Lung (tissue), 11 donors: ENCODE measurements at regions not wholly inside any gene's neighbourhood (a gene's known extent, or its start where the extent isn't known, plus 50 kb on each side); places are given as distances from the start of the nearest gene placed in this dataset.

Source experiments
- ATAC-seq: fragments of 200-7000 bp; cut with Tn5 transposase; one replicate; pipeline ENCODE4 v1.9.1; 2020; ENCODE audit warnings: moderate number of reproducible peaks; ENCODE audit not compliant: insufficient read depth, low FRiP score
- DNase-seq, 3 donors: peaks; one replicate each; pipeline ENCODE4 v3.0.0-alpha.2; 2013 to 2017
- H3K27ac ChIP-seq, 2 donors: one replicate each; pipeline ENCODE4 v1.5.1; 2013; ENCODE audit warnings: mild to moderate bottlenecking in 2 of 2, moderate library complexity in 2 of 2, control low read depth in 1 of 2, inconsistent platforms in 1 of 2, low read depth in 1 of 2, low read length in 1 of 2
- H3K27me3 ChIP-seq, 3 donors: one replicate each; pipeline ENCODE4 v1.5.1; 2013; ENCODE audit warnings: low read length in 2 of 3; ENCODE audit not compliant: control insufficient read depth in 3 of 3, insufficient read depth in 3 of 3
- H3K36me3 ChIP-seq, 4 donors: one replicate each; pipeline ENCODE4 v1.5.1; 2013; ENCODE audit warnings: low read length in 4 of 4, mild to moderate bottlenecking in 1 of 4, moderate library complexity in 1 of 4; ENCODE audit not compliant: control insufficient read depth in 4 of 4, insufficient read depth in 4 of 4
- H3K4me1 ChIP-seq, 5 donors: one replicate each; pipeline ENCODE4 v1.5.1; 2013; ENCODE audit warnings: low read length in 5 of 5, mild to moderate bottlenecking in 2 of 5, moderate library complexity in 1 of 5; ENCODE audit not compliant: control insufficient read depth in 5 of 5, insufficient read depth in 5 of 5
- H3K4me3 ChIP-seq: one replicate; pipeline ENCODE4 v1.5.1; 2013; ENCODE audit warnings: mild to moderate bottlenecking, control low read depth, moderate library complexity
- H3K9ac ChIP-seq, 2 donors: one replicate each; pipeline ENCODE4 v1.5.1; 2013; ENCODE audit warnings: low read length in 2 of 2, control low read depth in 1 of 2; ENCODE audit not compliant: insufficient read depth in 1 of 2
- H3K9me3 ChIP-seq, 4 donors: one replicate each; pipeline ENCODE4 v1.5.1; 2013; ENCODE audit warnings: low read length in 3 of 4, mild to moderate bottlenecking in 1 of 4, moderate library complexity in 1 of 4; ENCODE audit not compliant: control insufficient read depth in 4 of 4, insufficient read depth in 3 of 4
- WGBS, 2 donors: extraction: QIAGEN DNeasy Blood & Tissue Kit; methylation state at CpG; one replicate each; pipeline ENCODE4 v1.1.7; 2013; 5-methylcytosine and 5-hydroxymethylcytosine counted together
- TF ChIP-seq, protein P1 (sequence below): IDR thresholded peaks from 2 replicates; pipeline ENCODE4 v1.5.1; 2012; ENCODE audit warnings: mild to moderate bottlenecking; ENCODE audit errors: control extremely low read depth, extremely low read depth
- donor health status: control.
- donor health status: control.
- donor health status: Bipolar disorder and iron deficiency.
- donor health status: healthy.
- donor health status: DM: yes; HTN: yes; CAD: no.

DNA sequence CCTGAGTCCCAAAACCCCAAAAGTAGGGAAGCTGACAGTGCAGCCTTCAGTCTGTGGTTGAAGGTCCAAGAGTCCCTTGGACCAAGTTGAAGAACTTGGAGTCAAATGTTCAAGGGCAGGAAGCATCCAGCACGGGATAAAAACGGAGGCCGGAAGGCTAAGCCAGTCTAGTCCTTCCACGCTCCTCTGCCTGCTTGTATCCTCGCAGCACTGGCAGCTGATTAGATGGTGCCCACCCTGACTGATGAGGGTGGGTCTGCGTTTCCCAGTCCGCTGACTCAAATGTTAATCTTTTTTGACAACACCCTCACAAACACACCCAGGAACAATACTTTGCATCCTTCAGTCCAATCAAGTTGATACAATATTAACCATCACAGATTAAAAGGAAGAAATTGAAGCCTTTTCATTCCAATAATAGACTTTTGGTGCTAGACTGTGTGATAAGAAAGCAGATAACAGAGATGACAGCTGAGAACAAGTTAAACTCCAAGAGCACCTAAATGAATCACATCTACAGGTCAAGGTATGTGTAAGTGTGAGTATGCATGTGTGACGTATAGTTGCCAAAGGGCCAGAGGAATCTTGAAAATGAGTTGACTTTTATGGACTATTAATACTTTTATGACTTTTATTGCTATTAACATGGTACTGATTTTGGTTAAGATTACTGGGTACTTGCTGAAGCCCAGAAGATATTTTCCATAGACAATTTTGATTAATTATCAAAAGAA is 933.5 kb upstream of the SOX9 start:
- Histone ChIP-seq H3K36me3 (no peaks in the 10 kb centered on the region), H3K27me3 (no peaks in the 10 kb centered on the region), H3K27ac (no peak overlapping the region), H3K4me1 (peaks cover 0 to 3% (median 0%) of the 10 kb centered on the region in 5 donors), H3K9ac (no peak overlapping the region), H3K4me3 (no peak overlapping the region), H3K9me3 (no peaks in the 10 kb centered on the region)
- 92 to 94% methylated on average over 8 of the region's 8 CpGs for WGBS, 2 donors
- ATAC-seq (no peak), DNase-seq (no peak)
- TF ChIP-seq, protein P1, sequence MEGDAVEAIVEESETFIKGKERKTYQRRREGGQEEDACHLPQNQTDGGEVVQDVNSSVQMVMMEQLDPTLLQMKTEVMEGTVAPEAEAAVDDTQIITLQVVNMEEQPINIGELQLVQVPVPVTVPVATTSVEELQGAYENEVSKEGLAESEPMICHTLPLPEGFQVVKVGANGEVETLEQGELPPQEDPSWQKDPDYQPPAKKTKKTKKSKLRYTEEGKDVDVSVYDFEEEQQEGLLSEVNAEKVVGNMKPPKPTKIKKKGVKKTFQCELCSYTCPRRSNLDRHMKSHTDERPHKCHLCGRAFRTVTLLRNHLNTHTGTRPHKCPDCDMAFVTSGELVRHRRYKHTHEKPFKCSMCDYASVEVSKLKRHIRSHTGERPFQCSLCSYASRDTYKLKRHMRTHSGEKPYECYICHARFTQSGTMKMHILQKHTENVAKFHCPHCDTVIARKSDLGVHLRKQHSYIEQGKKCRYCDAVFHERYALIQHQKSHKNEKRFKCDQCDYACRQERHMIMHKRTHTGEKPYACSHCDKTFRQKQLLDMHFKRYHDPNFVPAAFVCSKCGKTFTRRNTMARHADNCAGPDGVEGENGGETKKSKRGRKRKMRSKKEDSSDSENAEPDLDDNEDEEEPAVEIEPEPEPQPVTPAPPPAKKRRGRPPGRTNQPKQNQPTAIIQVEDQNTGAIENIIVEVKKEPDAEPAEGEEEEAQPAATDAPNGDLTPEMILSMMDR: no peak

DNA sequence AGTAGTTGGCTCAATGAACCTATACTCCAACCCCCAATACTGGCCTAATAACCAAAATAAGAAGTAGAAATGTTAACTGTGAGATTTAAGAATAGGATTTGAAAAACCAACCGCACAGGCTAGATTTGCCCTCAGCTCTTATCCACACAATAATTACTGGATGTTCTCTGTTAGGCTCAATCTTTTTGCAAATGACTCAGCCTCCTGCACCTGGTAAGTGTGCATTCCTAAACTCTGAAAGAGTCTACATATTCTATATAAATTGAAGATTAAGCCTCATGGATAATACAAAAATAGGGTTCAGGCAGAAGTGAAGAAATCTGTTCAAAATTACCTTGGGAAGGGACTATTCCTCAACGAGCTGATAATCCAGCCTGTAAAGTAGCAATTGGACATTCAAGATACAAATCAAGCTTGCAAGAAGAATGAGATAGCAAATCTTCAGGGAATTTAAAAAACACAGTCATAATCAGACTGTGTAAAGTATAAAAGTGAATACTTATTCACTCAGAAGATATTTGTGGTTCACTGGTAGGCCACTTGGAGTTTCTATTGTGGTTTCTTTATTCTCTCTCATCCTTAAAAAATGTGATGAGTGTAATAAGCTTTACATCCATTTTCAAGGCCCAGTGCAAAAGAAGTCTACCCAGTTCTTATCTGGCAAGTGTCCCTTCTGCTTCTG is 931.9 kb upstream of the SOX9 start:
- ATAC-seq: no peak
- TF ChIP-seq, protein P1: no peak
- 71 to 88% methylated on average over 2 of the region's 2 CpGs for WGBS, 2 donors
- Histone ChIP-seq H3K9ac (no peak overlapping the region), H3K27ac (no peak overlapping the region), H3K4me1 (peaks cover 0 to 5% (median 0%) of the 10 kb centered on the region in 5 donors), H3K4me3 (no peak overlapping the region), H3K27me3 (no peaks in the 10 kb centered on the region), H3K36me3 (no peaks in the 10 kb centered on the region), H3K9me3 (no peaks in the 10 kb centered on the region)
- DNase-seq: no peak

DNA sequence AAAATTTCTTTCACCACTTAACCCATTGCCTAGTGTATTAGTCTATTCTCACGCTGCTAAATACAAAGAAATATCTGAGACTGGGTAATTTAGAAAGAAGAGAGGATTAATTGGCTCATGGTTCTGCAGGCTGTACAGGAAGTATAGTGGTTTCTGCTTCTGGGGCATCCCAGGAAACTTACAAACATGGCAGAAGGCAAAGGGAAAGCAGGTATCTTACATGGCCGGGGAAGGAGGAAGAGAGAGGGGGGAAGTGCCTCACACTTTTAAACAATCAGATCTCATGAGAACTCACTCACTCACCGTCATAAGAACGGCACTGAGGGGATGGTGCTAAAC is 931.4 kb upstream of the SOX9 start:
- TF ChIP-seq, protein P1: no peak

More for the DNA sequence above, 931.4 kb upstream of the SOX9 start:
- no peaks in the 10 kb centered on the region for H3K9me3 ChIP-seq
- no peaks in the 10 kb centered on the region for H3K36me3 ChIP-seq
- DNase-seq: no peak
- H3K4me3 ChIP-seq: no peak overlapping the region
- no peak for ATAC-seq
- H3K27me3 ChIP-seq: no peaks in the 10 kb centered on the region
- H3K27ac ChIP-seq: no peak overlapping the region
- 82 to 89% methylated on average over 4 of the region's 4 CpGs for WGBS, 2 donors
- H3K9ac ChIP-seq: no peak overlapping the region
- peaks cover 0 to 5% (median 0%) of the 10 kb centered on the region in 5 donors for H3K4me1 ChIP-seq
